Suprapubic skin (tissue), 3 donors: ENCODE measurements at regions not wholly inside any gene's neighbourhood (a gene's known extent, or its start where the extent isn't known, plus 50 kb on each side); places are given as distances from the start of the nearest gene placed in this dataset.

ENCODE experiments used
- CTCF ChIP-seq, 2 donors: fragments of 200-600 bp in 1 of 2; fragments of 450-650 bp in 1 of 2; sonication (generic) in 1 of 2; IDR thresholded peaks; one replicate each; pipeline ENCODE4 v1.5.1; 2016 to 2019; ENCODE audit warnings: antibody characterized with exemption in 2 of 2, mild to moderate bottlenecking in 1 of 2, moderate library complexity in 1 of 2
- POLR2A ChIP-seq, 2 donors: fragments of 450-650 bp; IDR thresholded peaks; one replicate each; pipeline ENCODE4 v1.6.1; 2017; ENCODE audit warnings: antibody characterized with exemption in 2 of 2, mild to moderate bottlenecking in 2 of 2, moderate library complexity in 2 of 2

- TF ChIP-seq CTCF (IDR thresholded peaks at IDR 0.05) (no peak), POLR2A (IDR thresholded peaks at IDR 0.05) (no peak)
These were observed 161.9 kb upstream of the DYRK2 start for GRCh38 chr12:67486671-67487070.
